Bronchial epithelial cell (primary cell): ENCODE measurements at regions not wholly inside any gene's neighbourhood (a gene's known extent, or its start where the extent isn't known, plus 50 kb on each side); places are given as distances from the start of the nearest gene placed in this dataset.

Experiments
- DNase-seq: peaks from one replicate; pipeline ENCODE4 v3.0.0-alpha.2; 2010; ENCODE audit warnings: low read depth
- FAIRE-seq: peaks from 2 replicates; lab custom pipeline; 2011; peaks lifted over from hg19 to GRCh38; lab: Jason Lieb, UNC
- H3K27me3 ChIP-seq: 2 replicates; pipeline ENCODE4 v1.5.1; 2011; ENCODE audit warnings: low read length; ENCODE audit not compliant: control insufficient read depth, insufficient read depth
- H3K36me3 ChIP-seq: 2 replicates; pipeline ENCODE4 v1.5.1; 2011; ENCODE audit warnings: low read length; ENCODE audit not compliant: control insufficient read depth, insufficient read depth
- H3K4me3 ChIP-seq: 2 replicates; pipeline ENCODE4 v1.5.1; 2011; ENCODE audit warnings: mild to moderate bottlenecking, low read depth, low read length, control low read depth
- CTCF ChIP-seq: IDR thresholded peaks from 2 replicates; pipeline ENCODE4 v1.5.1; 2011; ENCODE audit warnings: mild to moderate bottlenecking, moderate library complexity, low read length, control low read depth, inconsistent platforms; ENCODE audit not compliant: insufficient read depth, severe bottlenecking

GRCh38 chr2:77834360-77835002, 312.3 kb upstream of the LRRTM4 start:
- Histone ChIP-seq H3K4me3 (no peak overlapping the region), H3K36me3 (no peaks in the 10 kb centered on the region), H3K27me3 (no peaks in the 10 kb centered on the region)
- TF ChIP-seq CTCF: no peak
- DNase-seq: no peak
- FAIRE-seq: no peak

GRCh38 chr2:77838441-77838840, 316.3 kb upstream of the LRRTM4 start:
- H3K4me3 ChIP-seq: no peak overlapping the region
- no peaks in the 10 kb centered on the region for H3K27me3 ChIP-seq
- TF ChIP-seq CTCF: no peak
- no peaks in the 10 kb centered on the region for H3K36me3 ChIP-seq
- DNase-seq: no peak
- FAIRE-seq: no peak

- FAIRE-seq: no peak
Observed at GRCh38 chr2:77839102-77839501, 316.9 kb upstream of the LRRTM4 start.

GRCh38 chr2:77862120-77862519, 339.9 kb upstream of the LRRTM4 start:
- H3K36me3 ChIP-seq: no peaks in the 10 kb centered on the region
- no peaks in the 10 kb centered on the region for H3K27me3 ChIP-seq
- DNase-seq (no peak), FAIRE-seq (no peak)
- no peak for TF ChIP-seq CTCF
- no peak overlapping the region for H3K4me3 ChIP-seq

More at GRCh38 chr2:77839102-77839501, 316.9 kb upstream of the LRRTM4 start:
- H3K27me3 ChIP-seq: no peaks in the 10 kb centered on the region
- H3K36me3 ChIP-seq: no peaks in the 10 kb centered on the region
- TF ChIP-seq CTCF: no peak
- no peak for DNase-seq
- H3K4me3 ChIP-seq: no peak overlapping the region

GRCh38 chr2:77864426-77864825, 342.2 kb upstream of the LRRTM4 start:
- DNase-seq: no peak
- no peak for FAIRE-seq
- no peak for TF ChIP-seq CTCF
- H3K4me3 ChIP-seq: no peak overlapping the region
- no peaks in the 10 kb centered on the region for H3K27me3 ChIP-seq
- no peaks in the 10 kb centered on the region for H3K36me3 ChIP-seq

- Histone ChIP-seq H3K27me3 (no peaks in the 10 kb centered on the region), H3K36me3 (no peaks in the 10 kb centered on the region), H3K4me3 (no peak overlapping the region)
- FAIRE-seq (no peak), DNase-seq (no peak)
- TF ChIP-seq CTCF: no peak
Observed at GRCh38 chr2:77866661-77867060, 344.5 kb upstream of the LRRTM4 start.
